Colonic mucosa (tissue), 4 donors: ENCODE measurements at regions not wholly inside any gene's neighbourhood (a gene's known extent, or its start where the extent isn't known, plus 50 kb on each side); places are given as distances from the start of the nearest gene placed in this dataset.

ENCODE experiments used
- DNase-seq: peaks from one replicate; pipeline ENCODE4 v3.0.0-alpha.2; 2020
- H3K27ac ChIP-seq: fragments of 200-600 bp; one replicate; pipeline ENCODE4 v1.8.0; 2021
- H3K27me3 ChIP-seq: fragments of 200-600 bp; one replicate; pipeline ENCODE4 v1.8.0; 2021
- H3K36me3 ChIP-seq: fragments of 200-600 bp; one replicate; pipeline ENCODE4 v1.8.0; 2021
- H3K4me1 ChIP-seq: fragments of 200-600 bp; one replicate; pipeline ENCODE4 v1.8.0; 2021; ENCODE audit warnings: mild to moderate bottlenecking
- H3K4me3 ChIP-seq: fragments of 200-600 bp; one replicate; pipeline ENCODE4 v1.8.0; 2021
- H3K9ac ChIP-seq, 2 donors: one replicate each; pipeline ENCODE4 v1.7.0; 2013; ENCODE audit warnings: control low read depth in 2 of 2, low read depth in 2 of 2, low read length in 2 of 2
- H3K9me3 ChIP-seq: fragments of 200-600 bp; one replicate; pipeline ENCODE4 v1.8.0; 2021
- CTCF ChIP-seq: fragments of 200-600 bp; IDR thresholded peaks from one replicate; pipeline ENCODE4 v1.8.0; 2022; ENCODE audit warnings: antibody characterized with exemption, mild to moderate bottlenecking
- intact Hi-C: fragments of 100-400 bp; cut with DNase I; formaldehyde crosslinking; loops from one replicate; pipeline ENCODE4 v1.14.1; 2022
- donor health status: healthy.
- donor health status: DM: no; HTN: no; CAD: no.
- donor health status: DM: no; HTN: no; CAD: no.

- Histone ChIP-seq H3K4me3 (no peak overlapping the region), H3K36me3 (no peaks in the 10 kb centered on the region), H3K4me1 (no peaks in the 10 kb centered on the region), H3K9ac (no peak overlapping the region), H3K9me3 (no peaks in the 10 kb centered on the region), H3K27me3 (no peaks in the 10 kb centered on the region), H3K27ac (no peak overlapping the region)
- no peak for DNase-seq
- intact Hi-C loops = no loop called here
- TF ChIP-seq CTCF = no peak
Measured at GRCh38 chr5:90297045-90297764, 112.4 kb downstream of the CETN3 start.

GRCh38 chr5:90294604-90295003 is 115.0 kb downstream of the CETN3 start:
- no peak for TF ChIP-seq CTCF
- Histone ChIP-seq H3K4me3 (no peak overlapping the region), H3K4me1 (no peaks in the 10 kb centered on the region), H3K9ac (no peak overlapping the region), H3K9me3 (no peaks in the 10 kb centered on the region), H3K27ac (no peak overlapping the region), H3K36me3 (no peaks in the 10 kb centered on the region), H3K27me3 (no peaks in the 10 kb centered on the region)
- intact Hi-C loops = no loop called here
- no peak for DNase-seq

- DNase-seq = no peak
- Histone ChIP-seq H3K36me3 (no peaks in the 10 kb centered on the region), H3K27ac (no peak overlapping the region), H3K27me3 (no peaks in the 10 kb centered on the region), H3K4me1 (no peaks in the 10 kb centered on the region), H3K9me3 (no peaks in the 10 kb centered on the region), H3K4me3 (no peak overlapping the region), H3K9ac (no peak overlapping the region)
- no peak for TF ChIP-seq CTCF
- intact Hi-C loops = no loop called here
Measured at GRCh38 chr5:90293931-90294330, 115.6 kb downstream of the CETN3 start.

DNA sequence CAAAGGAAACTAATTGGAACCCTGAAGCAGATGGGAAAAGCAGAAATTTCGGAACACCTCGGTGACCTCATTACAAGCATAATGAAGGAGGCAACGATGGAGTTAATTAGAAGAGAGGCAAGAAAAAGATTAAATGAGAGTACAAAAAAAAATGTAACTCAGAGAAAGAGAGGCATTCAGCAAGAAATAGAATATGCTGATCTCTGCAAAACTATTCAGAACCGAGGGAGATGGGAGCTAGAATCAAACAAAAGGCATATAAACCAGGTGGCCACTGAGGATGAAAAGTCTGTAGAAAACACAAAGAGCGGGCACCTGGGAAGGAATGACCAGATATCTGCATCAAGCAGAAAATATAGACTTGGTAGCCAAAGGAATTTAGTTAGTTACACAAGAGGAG is 118.9 kb downstream of the CETN3 start:
- intact Hi-C loops = no loop called here
- no peaks in the 10 kb centered on the region for H3K36me3 ChIP-seq
- no peak overlapping the region for H3K4me3 ChIP-seq
- H3K9ac ChIP-seq = no peak overlapping the region
- DNase-seq = no peak
- no peaks in the 10 kb centered on the region for H3K27me3 ChIP-seq
- H3K4me1 ChIP-seq = no peaks in the 10 kb centered on the region
- no peak overlapping the region for H3K27ac ChIP-seq
- TF ChIP-seq CTCF = no peak
- H3K9me3 ChIP-seq = no peaks in the 10 kb centered on the region

DNA sequence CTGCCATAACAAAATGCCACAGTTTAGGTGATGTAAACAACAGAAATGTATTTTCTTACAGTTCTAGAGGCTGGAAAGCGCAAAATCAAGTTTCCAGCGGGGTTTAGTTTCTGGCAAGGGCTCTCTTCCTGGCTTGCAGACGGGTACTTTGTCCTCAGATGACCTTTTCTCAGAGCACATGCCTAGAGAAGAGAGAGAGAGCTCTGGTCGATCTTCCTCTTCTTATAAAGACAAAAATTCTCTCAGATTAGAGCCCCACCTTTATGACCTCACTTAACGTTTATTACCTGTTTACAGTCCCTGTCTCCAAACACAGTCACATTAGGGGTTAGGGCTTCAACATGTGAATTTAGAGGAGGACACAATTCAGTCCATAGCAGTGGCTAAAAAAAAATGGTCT is 119.7 kb downstream of the CETN3 start:
- no peaks in the 10 kb centered on the region for H3K27me3 ChIP-seq
- no peak overlapping the region for H3K27ac ChIP-seq
- intact Hi-C loops = no loop called here
- H3K9ac ChIP-seq = no peak overlapping the region
- no peaks in the 10 kb centered on the region for H3K4me1 ChIP-seq
- no peak for DNase-seq
- H3K4me3 ChIP-seq = no peak overlapping the region
- no peaks in the 10 kb centered on the region for H3K36me3 ChIP-seq
- H3K9me3 ChIP-seq = no peaks in the 10 kb centered on the region
- no peak for TF ChIP-seq CTCF
